KOPT-K1 (cell line): ENCODE measurements at regions not wholly inside any gene's neighbourhood (a gene's known extent, or its start where the extent isn't known, plus 50 kb on each side); places are given as distances from the start of the nearest gene placed in this dataset.

Experiments used
- H3K27ac ChIP-seq: fragments of 200-600 bp; sonication (generic); 2 replicates; pipeline ENCODE4 v1.5.1; 2016; ENCODE audit warnings: antibody characterized with exemption, mild to moderate bottlenecking, low read depth, low read length; ENCODE audit not compliant: poor library complexity, severe bottlenecking
- H3K36me3 ChIP-seq: fragments of 200-600 bp; sonication (generic); 2 replicates; pipeline ENCODE4 v1.5.1; 2017; ENCODE audit warnings: antibody characterized with exemption, mild to moderate bottlenecking, low read length, moderate library complexity; ENCODE audit not compliant: insufficient read depth
- H3K9me3 ChIP-seq: fragments of 200-600 bp; sonication (generic); 2 replicates; pipeline ENCODE4 v1.5.1; 2017; ENCODE audit warnings: antibody characterized with exemption, low read length, mild to moderate bottlenecking; ENCODE audit not compliant: insufficient read depth, poor library complexity, severe bottlenecking

DNA sequence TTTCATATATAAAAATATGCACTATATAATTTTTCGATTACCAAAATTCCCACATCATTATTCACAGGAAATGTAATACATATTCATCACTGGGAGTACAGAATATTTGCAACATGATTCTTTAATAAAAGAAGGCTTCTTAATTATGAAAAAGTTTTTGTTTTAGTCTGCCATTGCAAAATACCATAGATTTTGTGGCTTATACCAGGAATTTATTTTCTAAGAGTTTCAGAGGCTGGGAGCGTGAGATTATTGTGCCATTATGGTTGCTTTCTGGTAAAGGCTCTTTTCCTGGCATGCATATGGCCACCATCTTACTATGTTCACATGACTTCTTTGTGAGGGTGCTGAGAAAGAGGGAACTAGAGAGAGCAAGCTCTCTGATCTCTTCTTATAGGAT lies 306.9 kb upstream of the ADGRB3 start:
- no peak overlapping the region for H3K27ac ChIP-seq
- no peaks in the 10 kb centered on the region for H3K36me3 ChIP-seq
- H3K9me3 ChIP-seq: no peaks in the 10 kb centered on the region

DNA sequence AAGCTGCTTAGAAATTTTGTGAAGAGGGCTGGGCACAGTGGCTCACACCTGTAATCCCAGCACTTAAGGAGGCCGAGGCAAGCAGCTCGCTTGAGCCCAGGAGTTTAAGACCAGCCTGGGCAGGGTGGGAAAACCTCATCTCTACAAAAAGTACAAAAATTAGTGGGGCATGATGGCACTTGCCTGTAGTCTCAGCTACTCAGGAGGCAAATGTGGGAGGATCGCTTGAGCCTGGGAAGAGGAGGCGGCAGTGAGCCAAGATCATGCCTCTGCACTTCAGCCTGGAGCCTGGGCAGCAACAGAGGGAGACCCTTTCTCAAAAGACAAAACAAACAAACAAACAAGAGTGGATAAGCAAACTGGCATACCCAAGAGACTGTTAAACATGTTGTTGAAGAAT lies 308.3 kb upstream of the ADGRB3 start:
- Histone ChIP-seq H3K27ac (no peak overlapping the region), H3K36me3 (no peaks in the 10 kb centered on the region), H3K9me3 (no peaks in the 10 kb centered on the region)

- Histone ChIP-seq H3K36me3 (no peaks in the 10 kb centered on the region), H3K9me3 (no peaks in the 10 kb centered on the region), H3K27ac (no peak overlapping the region)
Measured at GRCh38 chr6:68317366-68317765, 317.7 kb upstream of the ADGRB3 start.

DNA sequence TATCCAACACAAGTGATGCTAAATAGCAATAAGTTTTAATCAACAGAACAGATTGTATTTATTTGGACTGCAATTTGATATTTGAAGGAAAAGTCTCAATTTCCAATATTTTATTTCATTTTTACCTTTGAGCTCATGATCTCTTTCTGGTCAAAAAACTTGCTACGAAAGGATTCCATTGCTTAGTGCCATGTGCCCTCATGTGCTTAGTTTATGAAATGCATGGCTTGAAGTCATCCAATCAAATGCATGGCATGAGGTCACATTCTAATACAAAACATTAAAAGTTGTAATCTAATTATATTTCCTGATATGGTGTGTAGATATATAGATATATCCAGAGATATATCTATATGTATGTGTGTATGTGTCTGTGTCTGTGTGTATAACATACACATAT lies 321.2 kb upstream of the ADGRB3 start:
- no peaks in the 10 kb centered on the region for H3K36me3 ChIP-seq
- H3K9me3 ChIP-seq: no peaks in the 10 kb centered on the region
- H3K27ac ChIP-seq: no peak overlapping the region

DNA sequence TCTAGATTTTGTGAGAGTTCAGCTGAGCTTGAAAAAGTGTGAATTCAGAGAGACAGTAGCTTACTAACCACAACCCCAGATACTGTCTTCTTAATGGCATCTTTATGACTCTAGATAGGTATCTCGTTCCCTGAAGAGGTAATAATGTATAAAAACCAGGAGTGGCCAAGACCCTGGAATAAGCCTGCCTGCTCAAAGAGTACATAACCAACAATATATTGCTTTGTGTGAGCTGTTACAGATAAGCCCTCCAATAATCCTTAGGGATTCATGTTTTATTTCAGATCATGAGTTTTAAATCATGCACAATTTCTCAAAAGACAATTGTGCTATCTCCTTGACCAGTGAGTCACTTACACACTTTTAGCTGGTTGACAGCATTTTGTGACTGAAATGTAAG lies 327.8 kb upstream of the ADGRB3 start:
- Histone ChIP-seq H3K27ac (no peak overlapping the region), H3K9me3 (no peaks in the 10 kb centered on the region), H3K36me3 (no peaks in the 10 kb centered on the region)

GRCh38 chr6:68296126-68296525 lies 339.0 kb upstream of the ADGRB3 start:
- no peak overlapping the region for H3K27ac ChIP-seq
- H3K36me3 ChIP-seq: no peaks in the 10 kb centered on the region
- H3K9me3 ChIP-seq: no peaks in the 10 kb centered on the region

DNA sequence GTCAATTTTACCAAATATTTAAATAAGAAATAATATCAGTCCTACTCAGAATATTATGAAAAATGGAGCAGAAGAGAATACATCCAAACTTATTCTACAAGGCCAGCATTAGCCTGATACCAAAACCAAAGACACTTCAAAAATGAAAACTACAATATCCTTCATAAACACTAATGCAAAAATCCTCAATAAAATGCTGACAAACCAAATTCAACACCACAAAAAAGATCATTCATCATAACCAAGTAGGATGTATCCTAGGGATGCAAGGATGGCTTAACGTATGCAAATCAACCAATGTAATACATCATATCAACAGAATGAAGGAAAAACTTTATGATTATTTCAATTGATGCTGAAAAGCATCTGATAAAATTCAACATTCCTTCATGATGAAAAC lies 352.4 kb upstream of the ADGRB3 start:
- no peaks in the 10 kb centered on the region for H3K9me3 ChIP-seq
- no peak overlapping the region for H3K27ac ChIP-seq
- H3K36me3 ChIP-seq: no peaks in the 10 kb centered on the region

DNA sequence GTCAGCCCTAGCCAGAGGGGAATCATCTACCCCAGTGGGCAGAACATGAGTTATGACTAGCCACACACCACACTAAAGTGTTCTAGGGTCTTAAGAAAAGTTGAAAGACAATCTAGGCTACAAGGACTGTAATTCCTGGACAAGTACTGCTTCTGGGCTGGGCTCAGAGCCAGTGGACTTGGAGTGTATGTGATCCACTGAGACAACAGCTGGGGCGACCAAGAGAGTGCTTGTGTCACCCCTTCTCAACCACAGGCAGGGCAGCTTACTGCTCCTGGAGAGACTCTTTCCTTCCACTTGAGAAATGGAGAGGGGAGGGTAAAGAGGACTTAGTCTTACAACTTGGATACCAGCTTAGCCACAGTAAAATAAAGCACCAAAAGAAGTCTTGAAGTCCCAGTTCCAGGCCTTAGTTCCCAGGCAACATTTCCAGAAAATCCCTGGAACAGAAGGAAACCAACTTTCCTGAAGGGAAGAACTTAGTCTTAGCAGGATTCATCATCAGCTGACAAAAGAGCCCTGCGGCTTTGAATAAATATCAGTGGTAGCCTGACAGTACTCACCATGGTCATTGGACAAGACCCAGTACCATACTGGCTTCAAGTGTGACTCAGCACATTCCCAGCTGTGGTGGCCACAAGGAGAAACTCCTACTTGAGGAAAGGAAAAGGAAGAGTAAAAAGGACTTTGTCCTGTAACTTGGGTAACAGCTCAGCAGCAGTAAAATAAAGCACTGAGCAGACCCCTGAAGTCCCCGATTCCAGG lies 355.1 kb upstream of the ADGRB3 start:
- Histone ChIP-seq H3K36me3 (no peaks in the 10 kb centered on the region), H3K27ac (no peak overlapping the region), H3K9me3 (no peaks in the 10 kb centered on the region)

- Histone ChIP-seq H3K27ac (no peak overlapping the region), H3K36me3 (no peaks in the 10 kb centered on the region), H3K9me3 (no peaks in the 10 kb centered on the region)
Measured at GRCh38 chr6:68273297-68273696, 361.8 kb upstream of the ADGRB3 start.

DNA sequence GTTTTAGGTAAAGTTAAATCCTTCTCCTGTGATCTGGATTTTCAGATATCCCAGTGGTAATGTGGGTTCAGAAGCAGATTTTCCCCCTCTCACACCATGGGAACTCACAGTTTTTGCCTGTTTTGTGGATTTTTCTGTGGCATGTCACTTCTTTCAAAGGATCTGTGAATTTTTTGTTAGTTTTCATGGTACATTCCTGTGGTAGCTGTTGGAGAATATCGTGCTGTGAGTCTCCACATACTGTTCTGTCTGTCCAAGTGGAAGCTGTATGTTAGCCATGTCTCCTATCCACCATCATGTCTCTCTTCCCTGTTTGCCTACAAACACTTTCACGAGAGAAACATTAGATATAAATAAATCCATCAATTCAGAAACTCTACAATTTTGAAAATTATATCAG lies 378.7 kb upstream of the ADGRB3 start:
- Histone ChIP-seq H3K9me3 (no peaks in the 10 kb centered on the region), H3K27ac (no peak overlapping the region), H3K36me3 (no peaks in the 10 kb centered on the region)

GRCh38 chr6:68252632-68253031 lies 382.4 kb upstream of the ADGRB3 start:
- no peaks in the 10 kb centered on the region for H3K36me3 ChIP-seq
- no peak overlapping the region for H3K27ac ChIP-seq
- H3K9me3 ChIP-seq: no peaks in the 10 kb centered on the region

DNA sequence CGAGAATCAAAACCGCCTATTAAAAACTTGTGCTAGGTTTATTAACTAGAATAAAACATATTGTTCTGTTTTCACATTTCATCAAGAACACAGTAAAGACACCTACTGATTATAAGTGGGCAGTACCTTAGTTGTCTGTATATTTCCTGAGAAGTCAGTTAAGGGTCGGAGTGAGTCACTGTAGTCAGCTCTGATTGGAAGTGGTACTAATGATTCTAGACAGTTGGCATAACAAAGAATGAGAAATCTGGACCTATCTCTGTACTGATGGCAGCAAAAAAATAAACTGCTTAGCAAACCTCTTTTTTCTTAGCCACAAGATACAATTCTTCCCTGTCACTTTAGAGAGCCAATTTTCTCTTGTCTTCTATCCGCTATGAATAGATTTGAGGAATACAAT lies 387.3 kb upstream of the ADGRB3 start:
- no peaks in the 10 kb centered on the region for H3K36me3 ChIP-seq
- no peaks in the 10 kb centered on the region for H3K9me3 ChIP-seq
- H3K27ac ChIP-seq: no peak overlapping the region

- Histone ChIP-seq H3K9me3 (no peaks in the 10 kb centered on the region), H3K27ac (no peak overlapping the region), H3K36me3 (no peaks in the 10 kb centered on the region)
Measured at GRCh38 chr6:68240726-68241125, 394.4 kb upstream of the ADGRB3 start.

DNA sequence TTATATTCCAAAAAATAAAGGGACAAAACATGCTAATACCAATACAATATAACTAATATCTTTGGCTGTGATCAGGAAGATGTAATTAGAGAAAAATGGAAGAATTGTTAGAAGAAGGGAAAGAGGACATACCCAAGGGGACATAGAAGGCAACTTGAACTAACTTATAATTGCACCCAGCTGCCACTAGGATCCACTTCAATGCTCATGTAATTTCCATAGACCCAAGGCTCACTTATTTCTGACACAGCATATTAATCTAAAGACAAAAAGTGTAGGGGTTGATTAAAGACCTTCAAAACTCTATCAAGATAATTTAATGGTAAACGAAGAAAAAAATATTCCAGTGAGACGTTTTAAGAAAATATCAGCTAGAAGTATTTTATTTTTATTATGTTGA lies 396.0 kb upstream of the ADGRB3 start:
- no peaks in the 10 kb centered on the region for H3K36me3 ChIP-seq
- no peak overlapping the region for H3K27ac ChIP-seq
- no peaks in the 10 kb centered on the region for H3K9me3 ChIP-seq

DNA sequence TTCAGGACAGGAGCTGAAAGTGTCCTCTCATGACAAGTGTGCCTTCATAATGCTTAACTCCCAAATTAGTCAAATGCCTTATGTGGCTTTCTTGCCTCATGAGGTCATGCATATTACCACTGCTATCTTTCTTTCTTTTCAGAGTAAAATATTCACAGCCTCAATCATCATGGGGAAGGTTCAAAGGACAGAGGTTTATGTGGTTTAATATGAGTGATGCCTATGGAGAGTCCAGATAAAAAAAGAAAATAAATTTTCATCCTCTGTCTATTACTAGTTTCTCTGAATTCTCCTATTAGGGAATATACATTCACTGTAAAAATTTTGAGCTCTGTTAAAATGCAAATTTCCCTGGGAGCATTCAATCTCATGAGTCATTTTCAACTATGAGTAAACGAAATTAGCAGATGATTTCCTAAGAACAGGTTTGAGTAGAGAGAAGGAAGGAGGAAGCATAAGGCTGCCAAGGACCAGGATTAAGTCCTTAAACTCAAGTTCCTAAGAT lies 396.9 kb upstream of the ADGRB3 start:
- Histone ChIP-seq H3K27ac (no peak overlapping the region), H3K36me3 (no peaks in the 10 kb centered on the region), H3K9me3 (no peaks in the 10 kb centered on the region)

GRCh38 chr6:68237205-68237604 lies 397.9 kb upstream of the ADGRB3 start:
- Histone ChIP-seq H3K9me3 (no peaks in the 10 kb centered on the region), H3K27ac (no peak overlapping the region), H3K36me3 (no peaks in the 10 kb centered on the region)
